Muscle layer of colon (tissue), 2 donors: ENCODE measurements at regions not wholly inside any gene's neighbourhood (a gene's known extent, or its start where the extent isn't known, plus 50 kb on each side); places are given as distances from the start of the nearest gene placed in this dataset.
"Not testable (repeated sequence)": the region's sequence is repeated elsewhere in the genome, so short reads cannot be mapped to it uniquely, and the experiment has no call there.

ENCODE experiments used
- H3K27ac ChIP-seq: one replicate; pipeline ENCODE4 v1.7.0; 2013; ENCODE audit warnings: low read depth, mild to moderate bottlenecking, low read length, moderate library complexity
- H3K27me3 ChIP-seq, 2 donors: one replicate each; pipeline ENCODE4 v1.7.0; 2013; ENCODE audit warnings: low read length in 2 of 2, mild to moderate bottlenecking in 2 of 2; ENCODE audit not compliant: insufficient read depth in 2 of 2, control insufficient read depth in 1 of 2
- H3K36me3 ChIP-seq: one replicate; pipeline ENCODE4 v1.7.0; 2013; ENCODE audit warnings: mild to moderate bottlenecking, low read length; ENCODE audit not compliant: insufficient read depth
- H3K4me1 ChIP-seq: one replicate; pipeline ENCODE4 v1.7.0; 2013; ENCODE audit warnings: mild to moderate bottlenecking, low read length; ENCODE audit not compliant: insufficient read depth
- H3K4me3 ChIP-seq, 2 donors: one replicate each; pipeline ENCODE4 v1.7.0; 2013; ENCODE audit warnings: low read length in 2 of 2, low read depth in 1 of 2, mild to moderate bottlenecking in 1 of 2, moderate library complexity in 1 of 2
- H3K9ac ChIP-seq: one replicate; pipeline ENCODE4 v1.7.0; 2013; ENCODE audit warnings: low read length
- H3K9me3 ChIP-seq: one replicate; pipeline ENCODE4 v1.7.0; 2013; ENCODE audit warnings: mild to moderate bottlenecking, low read length
- donor health status: abdominal sarcoma.
- donor health status: Adenocarcinoma of cecum.

DNA sequence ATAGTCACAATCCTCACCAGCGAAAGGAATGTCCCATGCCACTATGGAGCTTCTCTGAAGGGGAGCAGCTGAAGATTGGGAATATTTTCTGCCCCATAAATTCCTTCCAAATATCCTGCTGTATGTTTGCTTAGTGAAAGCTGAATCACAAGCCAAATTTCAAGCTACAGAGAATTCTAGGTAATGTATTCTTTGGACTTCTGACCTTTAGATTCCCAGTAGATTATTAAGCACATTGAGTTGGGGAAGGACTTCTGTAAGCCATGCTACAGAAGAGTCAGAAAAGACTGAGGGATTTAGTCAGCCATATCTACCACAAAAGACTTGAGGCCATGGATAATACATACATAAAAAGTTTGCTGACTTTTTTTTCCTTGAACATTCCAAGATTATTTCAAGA is 1342.0 kb upstream of the NUDT12 start:
- H3K27me3 ChIP-seq: no peaks in the 10 kb centered on the region
- H3K27ac ChIP-seq: no peak overlapping the region
- no peaks in the 10 kb centered on the region for H3K36me3 ChIP-seq
- H3K9ac ChIP-seq: no peak overlapping the region
- no peak overlapping the region for H3K4me3 ChIP-seq
- H3K4me1 ChIP-seq: no peaks in the 10 kb centered on the region
- no peaks in the 10 kb centered on the region for H3K9me3 ChIP-seq

DNA sequence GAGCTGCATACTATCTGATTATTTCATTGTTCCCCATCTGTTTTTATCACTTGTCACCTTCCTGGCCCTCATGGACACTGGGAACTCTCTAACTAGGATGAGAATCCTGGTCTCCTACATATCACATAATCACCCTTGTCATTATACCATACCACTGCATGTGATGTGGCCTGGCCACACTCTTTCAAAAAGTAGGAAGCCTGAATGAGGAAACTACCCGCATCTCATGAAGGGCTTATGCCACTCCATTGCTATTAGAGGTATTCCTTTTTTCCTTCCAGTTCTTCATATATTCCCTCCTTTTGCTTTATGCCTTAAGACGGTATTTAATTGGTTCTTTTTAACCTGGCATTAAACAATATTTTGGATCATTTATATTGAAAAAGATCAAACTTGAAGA is 1341.4 kb upstream of the NUDT12 start:
- H3K4me3 ChIP-seq: no peak overlapping the region

DNA sequence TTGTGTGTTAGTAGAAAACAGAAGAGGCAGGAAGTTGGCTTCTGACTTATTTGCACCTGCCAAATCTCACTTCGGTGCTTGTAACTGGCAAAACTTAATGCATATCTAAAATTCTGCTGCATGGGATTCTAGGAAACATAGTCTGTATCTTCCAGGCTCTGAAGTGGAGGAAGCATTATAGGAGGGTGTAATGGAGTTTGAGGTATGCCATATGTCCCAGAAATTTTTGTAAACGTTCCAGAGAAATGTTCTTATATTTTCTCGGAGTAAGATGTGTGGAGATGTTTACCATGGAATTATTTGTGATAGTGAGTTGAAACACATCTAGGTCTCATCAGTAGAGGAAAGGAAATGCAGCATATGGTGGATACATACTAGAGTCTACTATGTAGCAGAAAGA is 1329.0 kb upstream of the NUDT12 start:
- H3K27ac ChIP-seq: no peak overlapping the region
- H3K4me3 ChIP-seq: no peak overlapping the region
- H3K9me3 ChIP-seq: no peaks in the 10 kb centered on the region
- no peak overlapping the region for H3K9ac ChIP-seq
- H3K27me3 ChIP-seq: no peaks in the 10 kb centered on the region
- H3K36me3 ChIP-seq: no peaks in the 10 kb centered on the region
- H3K4me1 ChIP-seq: no peaks in the 10 kb centered on the region

More for the DNA sequence above, 1341.4 kb upstream of the NUDT12 start:
- Histone ChIP-seq H3K36me3 (no peaks in the 10 kb centered on the region), H3K9ac (no peak overlapping the region), H3K27ac (no peak overlapping the region), H3K27me3 (no peaks in the 10 kb centered on the region), H3K4me1 (no peaks in the 10 kb centered on the region), H3K9me3 (no peaks in the 10 kb centered on the region)

DNA sequence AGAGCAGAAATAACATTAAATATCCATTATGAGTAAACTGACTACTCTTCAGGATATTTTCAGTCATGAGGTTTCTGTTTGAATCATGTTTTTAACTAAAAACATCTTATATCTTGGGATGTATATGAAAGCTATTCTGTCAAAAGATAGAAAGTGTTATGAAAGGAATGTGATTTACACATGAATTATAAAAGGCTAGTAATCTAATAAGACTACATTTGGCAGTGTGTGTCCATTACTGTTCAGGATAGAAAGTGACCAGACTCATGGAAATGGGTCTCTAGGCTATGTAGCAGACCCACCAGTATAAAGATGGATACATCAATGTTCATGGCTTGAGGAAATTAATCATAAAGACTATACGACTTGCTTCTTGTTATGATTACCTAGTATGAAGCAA is 1328.2 kb upstream of the NUDT12 start:
- Histone ChIP-seq H3K4me3 (no peak overlapping the region), H3K36me3 (no peaks in the 10 kb centered on the region), H3K4me1 (no peaks in the 10 kb centered on the region), H3K9me3 (no peaks in the 10 kb centered on the region), H3K9ac (no peak overlapping the region), H3K27ac (no peak overlapping the region), H3K27me3 (no peaks in the 10 kb centered on the region)

DNA sequence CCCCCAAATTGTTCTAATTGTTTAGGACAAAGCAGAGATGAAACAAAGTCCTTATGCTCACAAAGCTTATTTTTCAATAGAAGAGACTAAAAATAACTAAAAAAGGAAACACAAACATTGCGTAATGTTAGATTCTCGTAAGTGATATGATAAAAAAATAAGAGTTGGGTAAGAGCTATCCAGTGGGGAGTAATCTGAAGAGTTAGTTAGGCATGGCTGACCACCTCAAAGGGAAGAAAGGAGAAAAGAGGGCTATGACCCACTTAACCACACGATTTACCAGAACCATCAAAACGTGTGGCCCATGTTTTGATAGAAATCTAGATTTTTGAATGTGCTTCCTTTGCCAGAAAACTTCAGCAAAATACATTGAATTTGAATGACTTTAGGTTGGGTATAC is 1296.8 kb upstream of the NUDT12 start:
- Histone ChIP-seq H3K4me1 (no peaks in the 10 kb centered on the region), H3K9ac (no peak overlapping the region), H3K9me3 (no peaks in the 10 kb centered on the region), H3K36me3 (no peaks in the 10 kb centered on the region), H3K4me3 (no peak overlapping the region), H3K27ac (no peak overlapping the region), H3K27me3 (no peaks in the 10 kb centered on the region)

DNA sequence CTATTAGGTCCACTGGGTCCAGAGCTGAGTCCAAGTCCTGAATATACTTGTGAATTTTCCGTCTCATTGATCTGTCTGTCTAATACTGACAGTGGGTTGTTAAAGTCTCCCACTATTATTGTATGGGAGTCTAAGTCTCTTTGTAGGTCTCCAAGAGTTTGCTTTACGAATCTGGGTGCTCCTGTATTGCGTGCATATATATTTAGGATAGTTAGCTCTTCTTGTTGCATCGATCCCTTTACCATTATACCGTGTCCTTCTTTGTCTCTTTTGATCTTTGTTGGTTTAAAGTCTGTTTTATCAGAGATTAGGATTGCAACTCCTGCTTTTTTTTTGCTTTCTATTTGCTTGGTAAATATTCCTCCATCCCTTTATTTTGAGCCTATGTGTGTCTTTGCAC is 1289.5 kb upstream of the NUDT12 start:
- H3K27me3 ChIP-seq, H3K36me3 ChIP-seq, H3K9ac ChIP-seq, H3K4me3 ChIP-seq, H3K9me3 ChIP-seq, H3K4me1 ChIP-seq, H3K27ac ChIP-seq: not testable (repeated sequence)

DNA sequence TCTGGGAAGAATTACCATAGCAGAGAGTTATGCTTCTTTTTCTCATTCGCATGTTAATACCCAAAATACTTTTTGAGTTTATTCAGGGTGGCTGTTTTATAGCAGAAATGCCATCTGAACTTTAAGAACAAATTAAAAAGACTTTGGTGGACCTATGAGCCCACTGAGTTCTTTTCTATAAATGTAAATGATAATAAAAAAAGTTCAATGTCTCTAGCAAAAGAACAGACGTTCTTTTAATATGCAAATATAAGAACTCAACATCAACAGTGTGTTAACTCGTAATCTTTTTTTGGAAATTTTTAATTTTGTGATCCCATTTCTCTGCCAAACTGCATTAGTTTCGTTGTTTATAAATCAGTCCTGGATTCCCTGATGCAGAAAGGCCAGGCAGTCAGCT is 1283.0 kb upstream of the NUDT12 start:
- no peaks in the 10 kb centered on the region for H3K9me3 ChIP-seq
- no peak overlapping the region for H3K9ac ChIP-seq
- H3K4me1 ChIP-seq: no peaks in the 10 kb centered on the region
- H3K27me3 ChIP-seq: no peaks in the 10 kb centered on the region
- H3K27ac ChIP-seq: no peak overlapping the region
- H3K4me3 ChIP-seq: no peak overlapping the region
- H3K36me3 ChIP-seq: no peaks in the 10 kb centered on the region

DNA sequence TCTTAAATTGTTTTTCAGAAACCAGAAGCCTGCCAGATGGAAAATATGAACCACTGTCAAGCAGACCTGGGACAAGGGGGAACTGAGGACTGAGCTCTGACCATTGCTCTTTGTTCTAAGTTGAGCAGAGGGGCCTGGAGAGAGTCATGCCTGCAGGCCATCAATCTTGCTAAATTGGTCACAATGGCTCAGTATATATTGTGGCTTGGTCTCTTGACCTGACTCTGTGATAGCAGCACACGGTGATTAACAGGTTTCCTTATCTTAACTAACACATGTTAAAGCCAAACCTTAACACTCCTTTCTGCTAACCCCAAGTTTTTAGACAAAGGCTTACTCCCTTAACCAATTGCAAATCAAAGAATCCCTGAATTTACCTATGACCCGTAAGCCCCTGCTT is 1281.2 kb upstream of the NUDT12 start:
- Histone ChIP-seq H3K27ac (no peak overlapping the region), H3K9me3 (no peaks in the 10 kb centered on the region), H3K4me1 (no peaks in the 10 kb centered on the region), H3K4me3 (no peak overlapping the region), H3K36me3 (no peaks in the 10 kb centered on the region), H3K27me3 (no peaks in the 10 kb centered on the region), H3K9ac (no peak overlapping the region)

DNA sequence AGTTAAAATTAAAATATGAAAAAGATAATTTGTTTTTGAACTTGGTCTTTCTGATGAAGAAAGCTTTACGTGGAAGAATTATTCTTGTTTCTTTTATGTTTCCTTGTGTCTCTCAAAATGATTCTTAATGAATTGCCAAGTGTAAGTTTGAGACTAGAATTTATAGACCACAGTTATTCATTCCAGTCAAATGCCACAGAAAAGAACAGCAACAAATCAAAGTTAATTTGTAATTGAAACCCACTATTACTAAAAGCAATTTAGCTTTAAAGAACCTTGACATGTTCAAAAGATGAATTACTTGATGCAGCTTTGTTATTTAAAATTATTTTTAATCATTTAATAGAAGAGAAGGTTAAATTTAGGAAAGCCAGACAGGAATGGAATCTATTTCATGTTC is 1277.7 kb upstream of the NUDT12 start:
- Histone ChIP-seq H3K9ac (no peak overlapping the region), H3K9me3 (no peaks in the 10 kb centered on the region), H3K27ac (no peak overlapping the region), H3K4me3 (no peak overlapping the region), H3K36me3 (no peaks in the 10 kb centered on the region), H3K27me3 (no peaks in the 10 kb centered on the region), H3K4me1 (no peaks in the 10 kb centered on the region)

DNA sequence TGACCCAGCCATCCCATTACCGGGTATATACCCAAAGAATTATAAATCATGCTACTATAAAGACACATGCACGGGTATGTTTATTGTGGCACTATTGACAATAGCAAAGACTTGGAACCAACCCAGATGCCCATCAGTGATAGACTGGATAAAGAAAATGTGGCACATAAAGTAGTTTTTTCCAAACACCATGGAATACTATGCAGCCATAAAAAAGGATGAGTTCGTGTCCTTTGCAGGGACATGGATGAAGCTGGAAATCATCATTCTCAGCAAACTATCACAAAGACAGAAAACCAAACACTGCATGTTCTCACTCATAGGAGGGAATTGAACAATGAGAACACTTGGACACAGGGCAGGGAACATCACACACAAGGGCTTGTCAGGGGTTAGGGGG is 1268.9 kb upstream of the NUDT12 start:
- H3K4me3 ChIP-seq, H3K27ac ChIP-seq, H3K36me3 ChIP-seq, H3K27me3 ChIP-seq, H3K9ac ChIP-seq, H3K4me1 ChIP-seq, H3K9me3 ChIP-seq: not testable (repeated sequence)

DNA sequence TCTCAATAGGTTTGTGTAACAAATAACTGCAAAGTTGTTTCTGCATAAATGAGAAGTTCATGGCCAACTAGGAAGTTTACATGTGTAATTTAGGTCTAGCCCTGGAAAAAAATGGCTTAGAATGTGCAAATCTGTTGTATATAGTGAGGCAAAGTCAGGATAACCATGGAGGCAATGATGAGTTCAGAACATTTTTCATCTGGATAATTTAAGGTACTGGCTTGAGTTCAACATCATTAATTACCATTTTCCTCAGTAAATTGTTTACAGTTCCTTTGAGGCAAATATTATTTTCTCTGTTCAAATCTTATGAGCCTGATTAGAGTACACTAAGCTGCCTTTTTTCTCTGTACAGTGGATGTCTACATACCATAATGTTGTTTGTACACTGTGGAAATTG is 1259.0 kb upstream of the NUDT12 start:
- no peaks in the 10 kb centered on the region for H3K36me3 ChIP-seq

DNA sequence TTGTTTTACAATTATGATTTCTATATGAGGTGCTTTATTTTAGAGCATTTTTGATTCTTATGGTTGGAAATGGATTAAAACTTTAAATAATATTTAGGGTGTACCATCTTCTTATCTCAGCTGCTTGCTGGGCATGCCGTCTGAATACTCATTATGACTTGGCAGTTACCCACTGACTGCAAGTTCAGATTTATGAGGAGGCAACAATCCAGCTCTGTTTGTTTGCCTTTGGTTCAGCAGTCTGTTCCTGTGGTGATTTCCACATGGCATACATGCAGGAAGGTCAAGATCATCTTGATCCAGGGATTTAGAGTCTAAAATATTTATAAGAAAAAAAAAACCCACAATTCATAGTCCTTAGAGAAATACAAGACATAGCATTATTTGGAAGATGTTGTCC is 1254.5 kb upstream of the NUDT12 start:
- H3K4me3 ChIP-seq: no peak overlapping the region
- no peaks in the 10 kb centered on the region for H3K9me3 ChIP-seq
- H3K36me3 ChIP-seq: no peaks in the 10 kb centered on the region

More for the DNA sequence above, 1259.0 kb upstream of the NUDT12 start:
- Histone ChIP-seq H3K4me1 (no peaks in the 10 kb centered on the region), H3K27me3 (no peaks in the 10 kb centered on the region), H3K9me3 (no peaks in the 10 kb centered on the region), H3K9ac (no peak overlapping the region), H3K4me3 (no peak overlapping the region), H3K27ac (no peak overlapping the region)

More for the DNA sequence above, 1254.5 kb upstream of the NUDT12 start:
- Histone ChIP-seq H3K4me1 (no peaks in the 10 kb centered on the region), H3K27ac (no peak overlapping the region), H3K9ac (no peak overlapping the region), H3K27me3 (no peaks in the 10 kb centered on the region)
